ENCODE measurements at regions not wholly inside any gene's neighbourhood (a gene's known extent, or its start where the extent isn't known, plus 50 kb on each side); places are given as distances from the start of the nearest gene placed in this dataset.

DNA sequence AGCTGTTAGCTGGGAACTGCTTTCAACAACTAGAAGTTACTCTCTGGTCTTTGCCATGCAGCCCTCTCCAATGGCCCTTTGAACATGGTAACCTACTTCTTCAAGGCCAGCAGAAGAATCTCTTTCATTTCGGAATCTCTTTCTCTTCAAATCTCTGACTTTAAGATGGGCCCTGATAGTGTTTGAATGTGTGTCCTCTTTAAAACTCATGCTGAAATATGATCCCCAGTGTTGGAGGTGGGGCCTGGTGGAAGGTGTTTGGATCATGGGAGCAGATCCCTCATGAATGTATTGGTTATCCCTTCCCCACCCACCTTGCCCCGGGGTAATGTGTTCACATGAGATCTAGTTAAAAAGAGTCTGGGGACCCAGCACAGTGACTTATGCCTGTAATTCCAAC is 54.5 kb upstream of the SOX13 start:
- TF ChIP-seq, protein P1, sequence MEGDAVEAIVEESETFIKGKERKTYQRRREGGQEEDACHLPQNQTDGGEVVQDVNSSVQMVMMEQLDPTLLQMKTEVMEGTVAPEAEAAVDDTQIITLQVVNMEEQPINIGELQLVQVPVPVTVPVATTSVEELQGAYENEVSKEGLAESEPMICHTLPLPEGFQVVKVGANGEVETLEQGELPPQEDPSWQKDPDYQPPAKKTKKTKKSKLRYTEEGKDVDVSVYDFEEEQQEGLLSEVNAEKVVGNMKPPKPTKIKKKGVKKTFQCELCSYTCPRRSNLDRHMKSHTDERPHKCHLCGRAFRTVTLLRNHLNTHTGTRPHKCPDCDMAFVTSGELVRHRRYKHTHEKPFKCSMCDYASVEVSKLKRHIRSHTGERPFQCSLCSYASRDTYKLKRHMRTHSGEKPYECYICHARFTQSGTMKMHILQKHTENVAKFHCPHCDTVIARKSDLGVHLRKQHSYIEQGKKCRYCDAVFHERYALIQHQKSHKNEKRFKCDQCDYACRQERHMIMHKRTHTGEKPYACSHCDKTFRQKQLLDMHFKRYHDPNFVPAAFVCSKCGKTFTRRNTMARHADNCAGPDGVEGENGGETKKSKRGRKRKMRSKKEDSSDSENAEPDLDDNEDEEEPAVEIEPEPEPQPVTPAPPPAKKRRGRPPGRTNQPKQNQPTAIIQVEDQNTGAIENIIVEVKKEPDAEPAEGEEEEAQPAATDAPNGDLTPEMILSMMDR (IDR thresholded peaks at IDR 0.05; ENCODE audit: low read depth, low read length) = no peak
- TF ChIP-seq POLR2A (IDR thresholded peaks at IDR 0.05; ENCODE audit: extremely low read depth, insufficient read length) (no peak), MYC (IDR thresholded peaks at IDR 0.05; ENCODE audit: low read depth, low read length) (no peak)
- TF ChIP-seq, protein P2, sequence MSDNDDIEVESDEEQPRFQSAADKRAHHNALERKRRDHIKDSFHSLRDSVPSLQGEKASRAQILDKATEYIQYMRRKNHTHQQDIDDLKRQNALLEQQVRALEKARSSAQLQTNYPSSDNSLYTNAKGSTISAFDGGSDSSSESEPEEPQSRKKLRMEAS (IDR thresholded peaks at IDR 0.05; ENCODE audit: low read depth, low read length) = no peak
